HCT116 (cell line): ENCODE measurements at regions not wholly inside any gene's neighbourhood (a gene's known extent, or its start where the extent isn't known, plus 50 kb on each side); places are given as distances from the start of the nearest gene placed in this dataset.

Experiments used
- ATAC-seq: fragments of 200-7000 bp; cut with Tn5 transposase; 2 replicates; pipeline ENCODE4 v1.9.1; 2020; ENCODE audit warnings: mild to moderate bottlenecking, moderate library complexity
- BruUV-seq: library from RNA; stranded (reverse); fragments of 400-500 nt; replicated peaks from 2 replicates; lab custom pipeline; 2021; lab: Mats Ljungman, UMichigan
- CTCF ChIA-PET: fragments of 300-600 bp; sonication (Branson Sonifier 250); formaldehyde crosslinking; loops from one replicate; lab custom pipeline; 2021; ENCODE audit warnings: antibody characterized with exemption; lab: Charles Lee
- POLR2A ChIA-PET: fragments of 300-600, 350-600 bp; sonication (Branson Sonifier 250); formaldehyde crosslinking; loops from one replicate; lab custom pipeline; 2021; ENCODE audit warnings: antibody characterized with exemption; lab: Charles Lee
- RAD21 ChIA-PET, 2 experiments: fragments of 300-600 bp; sonication (Branson Sonifier 250); formaldehyde crosslinking; loops; one replicate each; lab custom pipeline; 2023; ENCODE audit warnings: low total read pairs in 2 of 2; ENCODE audit not compliant: uncharacterized antibody in 2 of 2, unreplicated experiment in 2 of 2, low non-redundant PET in 1 of 2; lab: Charles Lee
- DNase-seq: peaks from one replicate; pipeline ENCODE4 v3.0.0-alpha.2; 2010; ENCODE audit warnings: low read depth, low spot score
- H2AFZ ChIP-seq: fragments of 200-600 bp; shearing (Covaris generic), sonication (generic); 2 replicates; pipeline ENCODE4 v1.6.1; 2017; ENCODE audit warnings: low read depth, mixed run types, mixed read lengths, antibody characterized with exemption, low read length; ENCODE audit not compliant: poor library complexity, severe bottlenecking
- H3K27ac ChIP-seq: 2 replicates; pipeline ENCODE4 v1.5.1; 2012; ENCODE audit warnings: low read depth, low read length
- H3K27me3 ChIP-seq: fragments of 200-600 bp; sonication (generic); 2 replicates; pipeline ENCODE4 v1.6.1; 2016; ENCODE audit warnings: mixed run types, low read length, mixed read lengths; ENCODE audit not compliant: insufficient read depth
- H3K36me3 ChIP-seq, 2 experiments: fragments of 200-500 bp in 1 of 2; fragments of 200-600 bp in 1 of 2; sonication (Bioruptor generic) in 1 of 2; sonication (generic) in 1 of 2; 2 replicates each; pipeline versions ENCODE4 v1.5.1 to v1.6.1; 2014 to 2016; ENCODE audit warnings: low read length in 2 of 2, inconsistent platforms in 1 of 2, mixed read lengths in 1 of 2, mixed run types in 1 of 2; ENCODE audit not compliant: insufficient read depth in 2 of 2, control insufficient read depth in 1 of 2
- H3K4me1 ChIP-seq, 2 experiments: fragments of 200-600 bp in 1 of 2; sonication (generic) in 1 of 2; 2 replicates each; pipeline versions ENCODE4 v1.5.1 to v1.6.1; 2012 to 2017; ENCODE audit warnings: low read length in 2 of 2, inconsistent platforms in 1 of 2, mild to moderate bottlenecking in 1 of 2, mixed read lengths in 1 of 2, mixed run types in 1 of 2, moderate library complexity in 1 of 2; ENCODE audit not compliant: insufficient read depth in 2 of 2, control insufficient read depth in 1 of 2
- H3K4me2 ChIP-seq: fragments of 200-600 bp; sonication (generic); 2 replicates; pipeline ENCODE4 v1.6.1; 2017; ENCODE audit warnings: mixed run types, low read length, mixed read lengths
- H3K4me3 ChIP-seq, 2 experiments: fragments of 200-600 bp in 1 of 2; sonication (generic) in 1 of 2; replicated peaks in 1 of 2; 2 replicates each; pipeline ENCODE4 v1.5.1; 2011 to 2016; ENCODE audit warnings: low read length in 2 of 2, control low read depth in 1 of 2, low read depth in 1 of 2, mild to moderate bottlenecking in 1 of 2, mixed read lengths in 1 of 2, mixed run types in 1 of 2
- H3K79me2 ChIP-seq: fragments of 200-600 bp; sonication (generic); 2 replicates; pipeline ENCODE4 v1.6.1; 2017; ENCODE audit warnings: mild to moderate bottlenecking, mixed run types, low read length, moderate library complexity, mixed read lengths; ENCODE audit not compliant: insufficient read depth
- H3K9ac ChIP-seq: fragments of 200-600 bp; sonication (generic); 2 replicates; pipeline ENCODE4 v1.6.1; 2016; ENCODE audit warnings: low read length, mixed read lengths
- H3K9me2 ChIP-seq: fragments of 200-600 bp; sonication (generic), shearing (Covaris generic); 2 replicates; pipeline ENCODE4 v1.6.1; 2017; ENCODE audit warnings: mixed run types, mild to moderate bottlenecking, moderate library complexity; ENCODE audit not compliant: insufficient read depth
- H3K9me3 ChIP-seq, 2 experiments: fragments of 200-500 bp in 1 of 2; fragments of 200-600 bp in 1 of 2; sonication (Bioruptor generic) in 1 of 2; sonication (generic) in 1 of 2; 2 replicates each; pipeline ENCODE4 v1.6.1; 2014 to 2017; ENCODE audit warnings: low read length in 2 of 2, mixed read lengths in 2 of 2, inconsistent platforms in 1 of 2, low read depth in 1 of 2, mild to moderate bottlenecking in 1 of 2, mixed run types in 1 of 2, moderate library complexity in 1 of 2; ENCODE audit not compliant: control insufficient read depth in 1 of 2, insufficient read depth in 1 of 2
- H4K20me1 ChIP-seq: fragments of 200-600 bp; sonication (generic), shearing (Covaris generic); 2 replicates; pipeline ENCODE4 v1.6.1; 2017; ENCODE audit warnings: mixed run types, mild to moderate bottlenecking, moderate library complexity; ENCODE audit not compliant: insufficient read depth
- EZH2 ChIP-seq: fragments of 200-600 bp; sonication (generic); IDR thresholded peaks from 2 replicates; pipeline ENCODE4 v1.6.1; 2017; ENCODE audit warnings: antibody characterized with exemption, mixed run types
- EZH2phosphoT487 ChIP-seq: fragments of 200-600 bp; IDR thresholded peaks from 2 replicates; pipeline ENCODE4 v1.6.1; 2018; ENCODE audit warnings: antibody characterized with exemption, borderline replicate concordance
- FOSL1 ChIP-seq: IDR thresholded peaks from 2 replicates; pipeline ENCODE4 v1.6.1; 2012; ENCODE audit warnings: low read depth
- POLR2A ChIP-seq: IDR thresholded peaks from 2 replicates; pipeline ENCODE4 v1.7.0; 2011; ENCODE audit warnings: borderline replicate concordance; ENCODE audit not compliant: insufficient read depth, insufficient read length; ENCODE audit errors: extremely low read depth
- SIN3A ChIP-seq: IDR thresholded peaks from 2 replicates; pipeline ENCODE4 v1.6.1; 2012; ENCODE audit warnings: low read depth
- SRF ChIP-seq: IDR thresholded peaks from 2 replicates; pipeline ENCODE4 v1.6.1; 2012; ENCODE audit warnings: low read depth
- ZNF274 ChIP-seq: fragments of 200-500 bp; sonication (Bioruptor generic); IDR thresholded peaks from 2 replicates; pipeline ENCODE4 v1.6.1; 2014; ENCODE audit warnings: mild to moderate bottlenecking, low read depth, low read length, inconsistent platforms
- intact Hi-C: fragments of 100-400 bp; cut with micrococcal nuclease; formaldehyde crosslinking; loops from 2 replicates; pipeline ENCODE4 v1.10.0; 2022
- TF ChIP-seq, protein P1 (sequence below): IDR thresholded peaks from 2 replicates; pipeline ENCODE4 v1.6.1; 2012; ENCODE audit warnings: low read depth
- TF ChIP-seq, protein P2 (sequence below), 3 experiments: fragments of 200-600 bp in 1 of 3; sonication (generic) in 1 of 3; IDR thresholded peaks in 2 of 3; conservative IDR thresholded peaks in 1 of 3; 2 replicates each; pipeline ENCODE4 v1.5.1; 2012 to 2017; ENCODE audit warnings: low read depth in 2 of 3, low read length in 2 of 3, antibody characterized with exemption in 1 of 3, borderline replicate concordance in 1 of 3, control low read depth in 1 of 3, mild to moderate bottlenecking in 1 of 3, mixed read lengths in 1 of 3, mixed run types in 1 of 3, moderate library complexity in 1 of 3; ENCODE audit not compliant: insufficient read depth in 1 of 3
- TF ChIP-seq, protein P3 (sequence below): IDR thresholded peaks from 2 replicates; pipeline ENCODE4 v1.6.1; 2012

DNA sequence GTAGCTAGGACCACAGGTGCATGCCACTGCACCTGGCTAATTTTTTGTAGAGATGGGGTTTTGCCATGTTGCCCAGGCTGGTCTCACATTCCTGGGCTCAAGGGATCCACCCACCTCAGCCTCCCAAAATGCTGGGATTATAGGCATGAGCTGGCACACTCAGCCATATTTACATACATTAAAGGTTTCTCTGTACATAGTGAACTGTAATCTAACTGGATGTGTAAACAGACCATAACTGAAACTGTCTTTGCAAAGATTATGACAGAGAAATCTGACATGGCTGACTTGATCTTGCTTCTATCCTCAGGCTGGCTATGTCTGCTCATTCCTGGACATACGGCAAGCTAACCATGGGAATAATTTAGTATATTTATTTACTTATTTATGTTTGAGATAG lies 139.2 kb upstream of the XPO1 start:
- POLR2A ChIA-PET: no interaction called here
- Histone ChIP-seq H3K79me2 (no peaks in the 10 kb centered on the region), H3K9me2 (no peaks in the 10 kb centered on the region), H3K27me3 (no peaks in the 10 kb centered on the region), H3K36me3 (no peaks in the 10 kb centered on the region), H3K9ac (no peak overlapping the region), H4K20me1 (no peaks in the 10 kb centered on the region), H3K4me3 (no peak overlapping the region), H3K4me2 (no peak overlapping the region), H2AFZ (no peak overlapping the region), H3K9me3 (peaks cover 4 to 13% of the 10 kb centered on the region in 2 experiments; a peak in 1 of 4 replicates), H3K27ac (no peak overlapping the region), H3K4me1 (no peaks in the 10 kb centered on the region)
- DNase-seq (no peak), ATAC-seq (no peak)
- no peak for TF ChIP-seq SRF
- TF ChIP-seq EZH2phosphoT487: no peak
- no peak for TF ChIP-seq FOSL1
- TF ChIP-seq EZH2: no peak
- TF ChIP-seq, protein P1, sequence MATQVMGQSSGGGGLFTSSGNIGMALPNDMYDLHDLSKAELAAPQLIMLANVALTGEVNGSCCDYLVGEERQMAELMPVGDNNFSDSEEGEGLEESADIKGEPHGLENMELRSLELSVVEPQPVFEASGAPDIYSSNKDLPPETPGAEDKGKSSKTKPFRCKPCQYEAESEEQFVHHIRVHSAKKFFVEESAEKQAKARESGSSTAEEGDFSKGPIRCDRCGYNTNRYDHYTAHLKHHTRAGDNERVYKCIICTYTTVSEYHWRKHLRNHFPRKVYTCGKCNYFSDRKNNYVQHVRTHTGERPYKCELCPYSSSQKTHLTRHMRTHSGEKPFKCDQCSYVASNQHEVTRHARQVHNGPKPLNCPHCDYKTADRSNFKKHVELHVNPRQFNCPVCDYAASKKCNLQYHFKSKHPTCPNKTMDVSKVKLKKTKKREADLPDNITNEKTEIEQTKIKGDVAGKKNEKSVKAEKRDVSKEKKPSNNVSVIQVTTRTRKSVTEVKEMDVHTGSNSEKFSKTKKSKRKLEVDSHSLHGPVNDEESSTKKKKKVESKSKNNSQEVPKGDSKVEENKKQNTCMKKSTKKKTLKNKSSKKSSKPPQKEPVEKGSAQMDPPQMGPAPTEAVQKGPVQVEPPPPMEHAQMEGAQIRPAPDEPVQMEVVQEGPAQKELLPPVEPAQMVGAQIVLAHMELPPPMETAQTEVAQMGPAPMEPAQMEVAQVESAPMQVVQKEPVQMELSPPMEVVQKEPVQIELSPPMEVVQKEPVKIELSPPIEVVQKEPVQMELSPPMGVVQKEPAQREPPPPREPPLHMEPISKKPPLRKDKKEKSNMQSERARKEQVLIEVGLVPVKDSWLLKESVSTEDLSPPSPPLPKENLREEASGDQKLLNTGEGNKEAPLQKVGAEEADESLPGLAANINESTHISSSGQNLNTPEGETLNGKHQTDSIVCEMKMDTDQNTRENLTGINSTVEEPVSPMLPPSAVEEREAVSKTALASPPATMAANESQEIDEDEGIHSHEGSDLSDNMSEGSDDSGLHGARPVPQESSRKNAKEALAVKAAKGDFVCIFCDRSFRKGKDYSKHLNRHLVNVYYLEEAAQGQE: no peak
- TF ChIP-seq, protein P2, sequence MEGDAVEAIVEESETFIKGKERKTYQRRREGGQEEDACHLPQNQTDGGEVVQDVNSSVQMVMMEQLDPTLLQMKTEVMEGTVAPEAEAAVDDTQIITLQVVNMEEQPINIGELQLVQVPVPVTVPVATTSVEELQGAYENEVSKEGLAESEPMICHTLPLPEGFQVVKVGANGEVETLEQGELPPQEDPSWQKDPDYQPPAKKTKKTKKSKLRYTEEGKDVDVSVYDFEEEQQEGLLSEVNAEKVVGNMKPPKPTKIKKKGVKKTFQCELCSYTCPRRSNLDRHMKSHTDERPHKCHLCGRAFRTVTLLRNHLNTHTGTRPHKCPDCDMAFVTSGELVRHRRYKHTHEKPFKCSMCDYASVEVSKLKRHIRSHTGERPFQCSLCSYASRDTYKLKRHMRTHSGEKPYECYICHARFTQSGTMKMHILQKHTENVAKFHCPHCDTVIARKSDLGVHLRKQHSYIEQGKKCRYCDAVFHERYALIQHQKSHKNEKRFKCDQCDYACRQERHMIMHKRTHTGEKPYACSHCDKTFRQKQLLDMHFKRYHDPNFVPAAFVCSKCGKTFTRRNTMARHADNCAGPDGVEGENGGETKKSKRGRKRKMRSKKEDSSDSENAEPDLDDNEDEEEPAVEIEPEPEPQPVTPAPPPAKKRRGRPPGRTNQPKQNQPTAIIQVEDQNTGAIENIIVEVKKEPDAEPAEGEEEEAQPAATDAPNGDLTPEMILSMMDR (IDR thresholded peaks at IDR 0.05 in 2 of 3, conservative IDR thresholded peaks at IDR 0.05 in 1 of 3; ENCODE audit: borderline replicate concordance in 1 of 3, insufficient read depth in 1 of 3, low read depth in 2 of 3, low read length in 2 of 3): no peak
- TF ChIP-seq ZNF274: no peak
- no peak for TF ChIP-seq SIN3A
- no peak for TF ChIP-seq POLR2A
- TF ChIP-seq, protein P3, sequence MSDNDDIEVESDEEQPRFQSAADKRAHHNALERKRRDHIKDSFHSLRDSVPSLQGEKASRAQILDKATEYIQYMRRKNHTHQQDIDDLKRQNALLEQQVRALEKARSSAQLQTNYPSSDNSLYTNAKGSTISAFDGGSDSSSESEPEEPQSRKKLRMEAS: no peak
- BruUV-seq: no TSS peak
- intact Hi-C loops: no loop called here
- RAD21 ChIA-PET: no interaction called here
- CTCF ChIA-PET: no interaction called here
